ENCODE measurements at regions not wholly inside any gene's neighbourhood (a gene's known extent, or its start where the extent isn't known, plus 50 kb on each side); places are given as distances from the start of the nearest gene placed in this dataset.

DNA sequence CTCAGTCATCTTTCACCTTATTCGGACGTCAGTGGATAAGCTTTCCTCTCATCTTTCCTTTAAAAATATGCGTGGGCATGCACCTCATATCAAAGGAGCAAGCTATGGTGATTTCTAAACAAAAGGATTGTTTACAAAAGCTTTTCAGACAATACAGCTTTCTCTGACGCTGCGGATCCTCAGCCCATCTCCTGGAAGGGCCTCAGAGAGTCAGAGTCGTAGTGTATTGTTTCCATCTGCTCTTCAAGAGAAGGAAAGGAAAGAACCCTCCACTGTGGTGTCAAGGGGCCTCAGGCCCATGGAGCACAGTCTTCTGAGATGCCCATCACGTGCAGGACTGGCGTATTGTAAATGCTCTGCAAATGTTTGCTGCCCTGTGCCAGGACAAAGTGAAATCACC, 163.4 kb upstream of the MAP1B start:
- intact Hi-C loops (cut with DNase I; ENCODE audit: low total_unique reads) = no loop called here
- Histone ChIP-seq H3K36me3 (no peaks in the 10 kb centered on the region), H3K9me3 (peaks cover 0 to 5% (median 0%) of the 10 kb centered on the region in 3 donors), H3K27me3 (no peaks in the 10 kb centered on the region), H3K4me3 (no peak overlapping the region), H3K27ac (no peak overlapping the region), H3K4me1 (peaks cover 0 to 6% (median 0%) of the 10 kb centered on the region in 4 donors)
- no peak for TF ChIP-seq CTCF (IDR thresholded peaks at IDR 0.05)
- no peak for DNase-seq

GRCh38 chr5:71945436-71945835, 161.8 kb upstream of the MAP1B start:
- no peak overlapping the region for H3K4me3 ChIP-seq
- no peaks in the 10 kb centered on the region for H3K27me3 ChIP-seq
- intact Hi-C loops (cut with DNase I; ENCODE audit: low total_unique reads) = no loop called here
- no peak for DNase-seq
- no peaks in the 10 kb centered on the region for H3K4me1 ChIP-seq
- H3K9me3 ChIP-seq = peaks cover 0 to 10% (median 0%) of the 10 kb centered on the region in 3 donors
- TF ChIP-seq CTCF (IDR thresholded peaks at IDR 0.05) = no peak
- no peak overlapping the region for H3K27ac ChIP-seq
- no peaks in the 10 kb centered on the region for H3K36me3 ChIP-seq

GRCh38 chr5:71946343-71947030, 160.8 kb upstream of the MAP1B start:
- Histone ChIP-seq H3K4me3 (no peak overlapping the region), H3K9me3 (peaks cover 0 to 10% (median 0%) of the 10 kb centered on the region in 3 donors), H3K36me3 (no peaks in the 10 kb centered on the region), H3K4me1 (no peaks in the 10 kb centered on the region), H3K27me3 (no peaks in the 10 kb centered on the region), H3K27ac (no peak overlapping the region)
- intact Hi-C loops (cut with DNase I; ENCODE audit: low total_unique reads) = no loop called here
- no peak for DNase-seq
- TF ChIP-seq CTCF (IDR thresholded peaks at IDR 0.05) = no peak

DNA sequence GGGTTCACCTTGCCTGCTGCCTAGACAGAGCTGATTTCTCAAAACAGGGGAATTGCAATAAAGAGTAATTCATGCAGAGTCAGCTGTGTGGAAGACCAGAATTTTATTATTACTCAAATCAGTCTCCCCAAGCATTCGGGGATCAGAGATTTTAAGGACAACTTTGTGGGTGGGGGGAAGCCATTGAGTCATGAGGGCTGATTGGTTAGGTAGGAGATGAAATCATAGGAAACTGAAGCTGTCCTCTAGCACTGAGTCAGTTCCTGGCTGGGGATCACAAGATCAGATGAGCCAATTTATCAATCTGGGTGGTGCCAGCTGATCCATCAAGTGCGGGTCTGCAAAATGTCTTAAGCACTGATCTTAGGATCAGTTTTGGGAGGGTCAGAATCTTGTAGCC, 159.1 kb upstream of the MAP1B start:
- DNase-seq = no peak
- Histone ChIP-seq H3K27me3 (no peaks in the 10 kb centered on the region), H3K9me3 (peaks cover 0 to 10% (median 0%) of the 10 kb centered on the region in 3 donors), H3K27ac (no peak overlapping the region), H3K4me3 (no peak overlapping the region), H3K4me1 (no peaks in the 10 kb centered on the region), H3K36me3 (no peaks in the 10 kb centered on the region)
- TF ChIP-seq CTCF (IDR thresholded peaks at IDR 0.05) = no peak
- intact Hi-C loops (cut with DNase I; ENCODE audit: low total_unique reads) = no loop called here

DNA sequence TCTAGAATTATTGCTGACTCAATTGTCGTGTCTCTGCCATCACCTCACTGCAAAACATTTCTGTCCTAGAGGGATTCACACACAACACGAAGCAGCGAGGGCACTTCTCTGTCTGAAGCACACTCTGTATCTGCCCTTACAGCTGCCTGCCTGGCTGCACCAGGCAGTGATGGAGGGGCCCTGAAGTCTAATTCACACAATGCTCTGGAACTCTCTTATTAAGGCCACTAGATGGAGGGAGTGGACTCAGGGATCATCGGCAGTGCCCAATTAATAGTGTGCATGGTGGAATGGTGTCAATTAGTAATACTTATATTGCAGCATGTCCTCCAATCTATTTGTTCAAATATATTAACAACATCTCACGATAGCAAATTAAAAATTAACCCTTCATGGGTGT, 157.5 kb upstream of the MAP1B start:
- DNase-seq = no peak
- peaks cover 0 to 10% (median 0%) of the 10 kb centered on the region in 3 donors for H3K9me3 ChIP-seq
- intact Hi-C loops (cut with DNase I; ENCODE audit: low total_unique reads) = no loop called here

More for the DNA sequence above, 157.5 kb upstream of the MAP1B start:
- Histone ChIP-seq H3K4me1 (no peaks in the 10 kb centered on the region), H3K27me3 (no peaks in the 10 kb centered on the region), H3K27ac (no peak overlapping the region), H3K36me3 (no peaks in the 10 kb centered on the region), H3K4me3 (no peak overlapping the region)
- TF ChIP-seq CTCF (IDR thresholded peaks at IDR 0.05) = no peak
